ENCODE measurements at regions not wholly inside any gene's neighbourhood (a gene's known extent, or its start where the extent isn't known, plus 50 kb on each side); places are given as distances from the start of the nearest gene placed in this dataset.

DNA sequence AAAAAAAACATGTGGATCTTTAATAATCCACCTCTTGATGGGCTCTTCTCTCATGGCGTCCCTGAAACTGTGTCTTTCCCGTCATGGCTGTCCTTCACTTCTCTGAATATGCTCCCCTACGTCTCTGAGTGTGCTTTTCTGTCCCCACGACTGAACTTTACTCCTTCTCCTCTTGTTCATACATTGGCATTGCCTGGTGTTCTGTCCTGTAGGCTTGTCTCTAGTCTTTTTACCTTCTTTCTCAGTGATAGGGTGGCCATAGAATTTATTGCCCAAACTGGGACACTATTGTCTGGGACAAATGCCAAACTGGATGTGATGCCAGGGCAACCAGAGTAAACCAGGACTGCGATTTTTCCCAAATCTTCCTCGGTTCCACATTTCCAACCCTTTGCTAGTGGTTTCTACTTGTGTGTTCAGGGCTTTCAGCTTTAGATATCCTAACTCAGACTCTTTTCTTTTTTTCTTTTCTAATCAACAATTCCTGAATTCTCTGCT, 202.2 kb downstream of the ATP23 start:
- Histone ChIP-seq H3F3A (ENCODE audit: control insufficient read depth, insufficient read depth) (no peaks in the 10 kb centered on the region), H3K4me3 (ENCODE audit: low read length) (no peak overlapping the region), H3K4me1 (ENCODE audit: control insufficient read depth, low read length) (no peaks in the 10 kb centered on the region), H3K4me2 (ENCODE audit: low read length) (no peak overlapping the region), H3K36me3 (ENCODE audit: control insufficient read depth, low read length) (no peaks in the 10 kb centered on the region), H3K27ac (ENCODE audit: low read depth, low read length) (no peak overlapping the region), H3K27me3 (ENCODE audit: control insufficient read depth, low read length) (no peaks in the 10 kb centered on the region), H3K79me2 (ENCODE audit: control insufficient read depth, low read length) (no peaks in the 10 kb centered on the region), H4K20me1 (ENCODE audit: control insufficient read depth, insufficient read depth, low read depth, low read length) (no peaks in the 10 kb centered on the region), H3K9me3 (ENCODE audit: control insufficient read depth, insufficient read depth, low read length) (no peaks in the 10 kb centered on the region), H3K9me2 (replicated peaks; ENCODE audit: control insufficient read depth, low read length) (no peaks in the 10 kb centered on the region)
- TF ChIP-seq, protein P1, sequence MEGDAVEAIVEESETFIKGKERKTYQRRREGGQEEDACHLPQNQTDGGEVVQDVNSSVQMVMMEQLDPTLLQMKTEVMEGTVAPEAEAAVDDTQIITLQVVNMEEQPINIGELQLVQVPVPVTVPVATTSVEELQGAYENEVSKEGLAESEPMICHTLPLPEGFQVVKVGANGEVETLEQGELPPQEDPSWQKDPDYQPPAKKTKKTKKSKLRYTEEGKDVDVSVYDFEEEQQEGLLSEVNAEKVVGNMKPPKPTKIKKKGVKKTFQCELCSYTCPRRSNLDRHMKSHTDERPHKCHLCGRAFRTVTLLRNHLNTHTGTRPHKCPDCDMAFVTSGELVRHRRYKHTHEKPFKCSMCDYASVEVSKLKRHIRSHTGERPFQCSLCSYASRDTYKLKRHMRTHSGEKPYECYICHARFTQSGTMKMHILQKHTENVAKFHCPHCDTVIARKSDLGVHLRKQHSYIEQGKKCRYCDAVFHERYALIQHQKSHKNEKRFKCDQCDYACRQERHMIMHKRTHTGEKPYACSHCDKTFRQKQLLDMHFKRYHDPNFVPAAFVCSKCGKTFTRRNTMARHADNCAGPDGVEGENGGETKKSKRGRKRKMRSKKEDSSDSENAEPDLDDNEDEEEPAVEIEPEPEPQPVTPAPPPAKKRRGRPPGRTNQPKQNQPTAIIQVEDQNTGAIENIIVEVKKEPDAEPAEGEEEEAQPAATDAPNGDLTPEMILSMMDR (IDR thresholded peaks at IDR 0.05; ENCODE audit: low read depth, low read length, poor library complexity, severe bottlenecking), result no peak
- TF ChIP-seq EZH2phosphoT487 (IDR thresholded peaks at IDR 0.05; ENCODE audit: borderline replicate concordance, low read length), result no peak

DNA sequence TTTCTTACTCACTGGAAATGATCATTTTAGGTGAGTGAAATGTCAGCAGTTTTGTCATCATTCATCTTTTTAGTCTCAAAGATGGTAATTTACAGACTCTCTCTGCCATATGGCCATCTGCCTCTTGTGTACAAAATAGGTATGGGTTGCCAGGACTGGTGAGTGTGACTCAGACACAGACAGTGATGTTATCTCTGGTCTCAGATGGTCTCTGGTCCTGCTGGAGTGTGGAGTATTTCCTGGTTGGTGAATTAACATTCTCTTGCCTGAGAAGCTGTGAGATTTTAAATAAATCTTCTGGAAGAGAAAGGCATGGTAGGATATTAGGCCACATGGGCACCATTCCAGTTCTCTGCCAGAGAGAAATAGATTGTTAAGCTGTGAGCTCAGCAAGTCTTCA, 207.0 kb downstream of the ATP23 start:
- H4K20me1 ChIP-seq (ENCODE audit: control insufficient read depth, insufficient read depth, low read depth, low read length), result no peaks in the 10 kb centered on the region
- TF ChIP-seq, protein P1 (IDR thresholded peaks at IDR 0.05; ENCODE audit: low read depth, low read length, poor library complexity, severe bottlenecking), result no peak
- no peak for TF ChIP-seq EZH2phosphoT487 (IDR thresholded peaks at IDR 0.05; ENCODE audit: borderline replicate concordance, low read length)
- no peaks in the 10 kb centered on the region for H3K9me2 ChIP-seq (replicated peaks; ENCODE audit: control insufficient read depth, low read length)
- H3K4me2 ChIP-seq (ENCODE audit: low read length), result no peak overlapping the region
- no peaks in the 10 kb centered on the region for H3K79me2 ChIP-seq (ENCODE audit: control insufficient read depth, low read length)
- no peaks in the 10 kb centered on the region for H3K27me3 ChIP-seq (ENCODE audit: control insufficient read depth, low read length)
- H3K4me1 ChIP-seq (ENCODE audit: control insufficient read depth, low read length), result no peaks in the 10 kb centered on the region
- no peaks in the 10 kb centered on the region for H3F3A ChIP-seq (ENCODE audit: control insufficient read depth, insufficient read depth)
- no peaks in the 10 kb centered on the region for H3K36me3 ChIP-seq (ENCODE audit: control insufficient read depth, low read length)
- no peak overlapping the region for H3K4me3 ChIP-seq (ENCODE audit: low read length)
- H3K9me3 ChIP-seq (ENCODE audit: control insufficient read depth, insufficient read depth, low read length), result no peaks in the 10 kb centered on the region
- no peak overlapping the region for H3K27ac ChIP-seq (ENCODE audit: low read depth, low read length)

DNA sequence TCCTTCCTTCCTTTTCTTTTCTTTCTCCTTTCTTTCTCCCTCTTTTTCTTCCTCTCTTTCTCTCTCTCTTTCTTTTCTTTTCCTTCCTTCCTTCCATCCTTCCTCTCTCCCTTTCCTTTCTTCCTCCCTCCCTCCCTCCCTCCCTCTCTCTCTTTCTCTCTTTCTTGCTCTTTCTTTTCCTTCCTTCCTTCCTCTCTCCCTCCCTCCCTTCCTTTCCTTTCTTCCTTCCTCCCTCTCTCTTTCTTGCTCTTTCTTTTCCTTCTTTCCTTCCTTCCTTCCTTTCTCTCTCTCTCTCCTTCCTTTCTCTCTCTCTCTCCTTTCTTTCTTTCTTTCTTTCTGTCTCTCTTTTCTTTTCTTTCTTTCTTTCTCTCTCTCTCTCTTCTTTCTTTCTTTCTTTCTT, 207.6 kb downstream of the ATP23 start:
- no peaks in the 10 kb centered on the region for H3K36me3 ChIP-seq (ENCODE audit: control insufficient read depth, low read length)
- no peaks in the 10 kb centered on the region for H4K20me1 ChIP-seq (ENCODE audit: control insufficient read depth, insufficient read depth, low read depth, low read length)
- no peaks in the 10 kb centered on the region for H3K9me2 ChIP-seq (replicated peaks; ENCODE audit: control insufficient read depth, low read length)
- no peaks in the 10 kb centered on the region for H3K27me3 ChIP-seq (ENCODE audit: control insufficient read depth, low read length)
- no peak overlapping the region for H3K4me3 ChIP-seq (ENCODE audit: low read length)
- no peak overlapping the region for H3K4me2 ChIP-seq (ENCODE audit: low read length)
- H3K9me3 ChIP-seq (ENCODE audit: control insufficient read depth, insufficient read depth, low read length), result no peaks in the 10 kb centered on the region
- H3K27ac ChIP-seq (ENCODE audit: low read depth, low read length), result no peak overlapping the region
- no peaks in the 10 kb centered on the region for H3K79me2 ChIP-seq (ENCODE audit: control insufficient read depth, low read length)
- TF ChIP-seq, protein P1 (IDR thresholded peaks at IDR 0.05; ENCODE audit: low read depth, low read length, poor library complexity, severe bottlenecking), result no peak
- no peak for TF ChIP-seq EZH2phosphoT487 (IDR thresholded peaks at IDR 0.05; ENCODE audit: borderline replicate concordance, low read length)
- no peaks in the 10 kb centered on the region for H3K4me1 ChIP-seq (ENCODE audit: control insufficient read depth, low read length)
- H3F3A ChIP-seq (ENCODE audit: control insufficient read depth, insufficient read depth), result no peaks in the 10 kb centered on the region

All from DOHH2 (cell line).